HepG2 (cell line): ENCODE measurements at regions not wholly inside any gene's neighbourhood (a gene's known extent, or its start where the extent isn't known, plus 50 kb on each side); places are given as distances from the start of the nearest gene placed in this dataset.

Experiments
- CHD2 ChIP-seq: IDR thresholded peaks from 2 replicates; pipeline ENCODE4 v1.6.1; 2011; ENCODE audit warnings: low read depth, low read length, improper control_type of control experiment
- EZH2 ChIP-seq: conservative IDR thresholded peaks from 2 replicates; pipeline ENCODE4 v1.6.1; 2012; ENCODE audit warnings: mild to moderate bottlenecking, low read depth, low read length, moderate library complexity
- FOSL1 ChIP-seq: sonication (generic); formaldehyde crosslinking; IDR thresholded peaks from 2 replicates; pipeline ENCODE4 v1.9.0; 2021; ENCODE audit warnings: missing genetic modification reagents, borderline replicate concordance
- HMG20A ChIP-seq: IDR thresholded peaks from 2 replicates; pipeline ENCODE4 v1.6.1; 2016; ENCODE audit warnings: borderline replicate concordance
- HOXA9 ChIP-seq: sonication (generic); formaldehyde crosslinking; IDR thresholded peaks from 2 replicates; pipeline ENCODE4 v1.8.1; 2022; ENCODE audit warnings: missing genetic modification reagents, mild to moderate bottlenecking, moderate library complexity, borderline replicate concordance
- MXI1 ChIP-seq: IDR thresholded peaks from 3 replicates; pipeline ENCODE4 v1.6.1; 2012; ENCODE audit warnings: low read depth, low read length, inconsistent platforms, borderline replicate concordance
- ZNF24 ChIP-seq: fragments of 450-650 bp; IDR thresholded peaks from 2 replicates; pipeline ENCODE4 v1.6.1; 2017; ENCODE audit warnings: antibody characterized with exemption, mild to moderate bottlenecking
- TF ChIP-seq, protein P1 (sequence below): sonication (generic); formaldehyde crosslinking; IDR thresholded peaks from 2 replicates; pipeline ENCODE4 v1.4.0; 2020; ENCODE audit warnings: missing genetic modification reagents, borderline replicate concordance
- TF ChIP-seq, protein P2 (sequence below): sonication (generic); formaldehyde crosslinking; IDR thresholded peaks from 2 replicates; pipeline ENCODE4 v1.4.0; 2020; ENCODE audit warnings: missing genetic modification reagents
- TF ChIP-seq, protein P3 (sequence below): sonication (generic); formaldehyde crosslinking; IDR thresholded peaks from 2 replicates; pipeline ENCODE4 v1.5.1; 2020; ENCODE audit warnings: missing genetic modification reagents, mild to moderate bottlenecking, borderline replicate concordance
- TF ChIP-seq, protein P4 (sequence below): sonication (generic); formaldehyde crosslinking; IDR thresholded peaks from 2 replicates; pipeline ENCODE4 v1.4.0; 2020; ENCODE audit warnings: missing genetic modification reagents, borderline replicate concordance
- TF ChIP-seq, protein P5 (sequence below): sonication (generic); formaldehyde crosslinking; IDR thresholded peaks from 2 replicates; pipeline ENCODE4 v1.5.0; 2020; ENCODE audit warnings: mild to moderate bottlenecking, missing genetic modification reagents, moderate library complexity
- TF ChIP-seq, protein P6 (sequence below), 2 experiments: IDR thresholded peaks; 2 replicates each; pipeline ENCODE4 v1.6.1; 2011 to 2012; ENCODE audit warnings: low read length in 2 of 2, borderline replicate concordance in 1 of 2, low read depth in 1 of 2, mild to moderate bottlenecking in 1 of 2, moderate library complexity in 1 of 2

DNA sequence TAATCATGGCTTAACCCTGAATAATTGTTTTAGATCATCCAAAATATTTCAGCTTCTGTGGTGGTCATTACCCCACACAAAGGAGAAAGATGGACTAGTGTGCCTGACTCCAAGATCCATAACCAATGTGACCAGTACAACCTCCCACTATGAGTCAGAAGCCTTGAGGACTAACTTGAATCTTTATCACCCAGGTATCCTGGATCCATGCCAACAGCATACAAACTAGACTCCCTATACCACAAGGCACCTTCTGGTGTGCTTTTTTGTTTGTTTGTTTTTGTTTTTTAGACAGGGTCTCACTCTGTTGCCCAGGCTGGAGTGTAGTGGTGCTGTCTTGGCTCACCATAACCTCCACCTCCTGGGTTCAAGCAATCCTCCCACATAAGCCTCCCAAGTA lies 317.7 kb downstream of the VPS13C start:
- TF ChIP-seq, protein P1, sequence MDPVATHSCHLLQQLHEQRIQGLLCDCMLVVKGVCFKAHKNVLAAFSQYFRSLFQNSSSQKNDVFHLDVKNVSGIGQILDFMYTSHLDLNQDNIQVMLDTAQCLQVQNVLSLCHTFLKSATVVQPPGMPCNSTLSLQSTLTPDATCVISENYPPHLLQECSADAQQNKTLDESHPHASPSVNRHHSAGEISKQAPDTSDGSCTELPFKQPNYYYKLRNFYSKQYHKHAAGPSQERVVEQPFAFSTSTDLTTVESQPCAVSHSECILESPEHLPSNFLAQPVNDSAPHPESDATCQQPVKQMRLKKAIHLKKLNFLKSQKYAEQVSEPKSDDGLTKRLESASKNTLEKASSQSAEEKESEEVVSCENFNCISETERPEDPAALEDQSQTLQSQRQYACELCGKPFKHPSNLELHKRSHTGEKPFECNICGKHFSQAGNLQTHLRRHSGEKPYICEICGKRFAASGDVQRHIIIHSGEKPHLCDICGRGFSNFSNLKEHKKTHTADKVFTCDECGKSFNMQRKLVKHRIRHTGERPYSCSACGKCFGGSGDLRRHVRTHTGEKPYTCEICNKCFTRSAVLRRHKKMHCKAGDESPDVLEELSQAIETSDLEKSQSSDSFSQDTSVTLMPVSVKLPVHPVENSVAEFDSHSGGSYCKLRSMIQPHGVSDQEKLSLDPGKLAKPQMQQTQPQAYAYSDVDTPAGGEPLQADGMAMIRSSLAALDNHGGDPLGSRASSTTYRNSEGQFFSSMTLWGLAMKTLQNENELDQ (CRISPR knock-in tag), result no peak
- TF ChIP-seq, protein P2, sequence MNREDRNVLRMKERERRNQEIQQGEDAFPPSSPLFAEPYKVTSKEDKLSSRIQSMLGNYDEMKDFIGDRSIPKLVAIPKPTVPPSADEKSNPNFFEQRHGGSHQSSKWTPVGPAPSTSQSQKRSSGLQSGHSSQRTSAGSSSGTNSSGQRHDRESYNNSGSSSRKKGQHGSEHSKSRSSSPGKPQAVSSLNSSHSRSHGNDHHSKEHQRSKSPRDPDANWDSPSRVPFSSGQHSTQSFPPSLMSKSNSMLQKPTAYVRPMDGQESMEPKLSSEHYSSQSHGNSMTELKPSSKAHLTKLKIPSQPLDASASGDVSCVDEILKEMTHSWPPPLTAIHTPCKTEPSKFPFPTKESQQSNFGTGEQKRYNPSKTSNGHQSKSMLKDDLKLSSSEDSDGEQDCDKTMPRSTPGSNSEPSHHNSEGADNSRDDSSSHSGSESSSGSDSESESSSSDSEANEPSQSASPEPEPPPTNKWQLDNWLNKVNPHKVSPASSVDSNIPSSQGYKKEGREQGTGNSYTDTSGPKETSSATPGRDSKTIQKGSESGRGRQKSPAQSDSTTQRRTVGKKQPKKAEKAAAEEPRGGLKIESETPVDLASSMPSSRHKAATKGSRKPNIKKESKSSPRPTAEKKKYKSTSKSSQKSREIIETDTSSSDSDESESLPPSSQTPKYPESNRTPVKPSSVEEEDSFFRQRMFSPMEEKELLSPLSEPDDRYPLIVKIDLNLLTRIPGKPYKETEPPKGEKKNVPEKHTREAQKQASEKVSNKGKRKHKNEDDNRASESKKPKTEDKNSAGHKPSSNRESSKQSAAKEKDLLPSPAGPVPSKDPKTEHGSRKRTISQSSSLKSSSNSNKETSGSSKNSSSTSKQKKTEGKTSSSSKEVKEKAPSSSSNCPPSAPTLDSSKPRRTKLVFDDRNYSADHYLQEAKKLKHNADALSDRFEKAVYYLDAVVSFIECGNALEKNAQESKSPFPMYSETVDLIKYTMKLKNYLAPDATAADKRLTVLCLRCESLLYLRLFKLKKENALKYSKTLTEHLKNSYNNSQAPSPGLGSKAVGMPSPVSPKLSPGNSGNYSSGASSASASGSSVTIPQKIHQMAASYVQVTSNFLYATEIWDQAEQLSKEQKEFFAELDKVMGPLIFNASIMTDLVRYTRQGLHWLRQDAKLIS (CRISPR knock-in tag), result no peak
- TF ChIP-seq HOXA9 (no peak), ZNF24 (no peak), MXI1 (no peak), EZH2 (no peak), HMG20A (CRISPR knock-in tag) (no peak), FOSL1 (no peak), CHD2 (no peak)
- TF ChIP-seq, protein P3, sequence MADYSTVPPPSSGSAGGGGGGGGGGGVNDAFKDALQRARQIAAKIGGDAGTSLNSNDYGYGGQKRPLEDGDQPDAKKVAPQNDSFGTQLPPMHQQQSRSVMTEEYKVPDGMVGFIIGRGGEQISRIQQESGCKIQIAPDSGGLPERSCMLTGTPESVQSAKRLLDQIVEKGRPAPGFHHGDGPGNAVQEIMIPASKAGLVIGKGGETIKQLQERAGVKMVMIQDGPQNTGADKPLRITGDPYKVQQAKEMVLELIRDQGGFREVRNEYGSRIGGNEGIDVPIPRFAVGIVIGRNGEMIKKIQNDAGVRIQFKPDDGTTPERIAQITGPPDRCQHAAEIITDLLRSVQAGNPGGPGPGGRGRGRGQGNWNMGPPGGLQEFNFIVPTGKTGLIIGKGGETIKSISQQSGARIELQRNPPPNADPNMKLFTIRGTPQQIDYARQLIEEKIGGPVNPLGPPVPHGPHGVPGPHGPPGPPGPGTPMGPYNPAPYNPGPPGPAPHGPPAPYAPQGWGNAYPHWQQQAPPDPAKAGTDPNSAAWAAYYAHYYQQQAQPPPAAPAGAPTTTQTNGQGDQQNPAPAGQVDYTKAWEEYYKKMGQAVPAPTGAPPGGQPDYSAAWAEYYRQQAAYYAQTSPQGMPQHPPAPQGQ (CRISPR knock-in tag), result no peak
- TF ChIP-seq, protein P4, sequence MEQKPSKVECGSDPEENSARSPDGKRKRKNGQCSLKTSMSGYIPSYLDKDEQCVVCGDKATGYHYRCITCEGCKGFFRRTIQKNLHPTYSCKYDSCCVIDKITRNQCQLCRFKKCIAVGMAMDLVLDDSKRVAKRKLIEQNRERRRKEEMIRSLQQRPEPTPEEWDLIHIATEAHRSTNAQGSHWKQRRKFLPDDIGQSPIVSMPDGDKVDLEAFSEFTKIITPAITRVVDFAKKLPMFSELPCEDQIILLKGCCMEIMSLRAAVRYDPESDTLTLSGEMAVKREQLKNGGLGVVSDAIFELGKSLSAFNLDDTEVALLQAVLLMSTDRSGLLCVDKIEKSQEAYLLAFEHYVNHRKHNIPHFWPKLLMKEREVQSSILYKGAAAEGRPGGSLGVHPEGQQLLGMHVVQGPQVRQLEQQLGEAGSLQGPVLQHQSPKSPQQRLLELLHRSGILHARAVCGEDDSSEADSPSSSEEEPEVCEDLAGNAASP (CRISPR knock-in tag), result no peak
- TF ChIP-seq, protein P5, sequence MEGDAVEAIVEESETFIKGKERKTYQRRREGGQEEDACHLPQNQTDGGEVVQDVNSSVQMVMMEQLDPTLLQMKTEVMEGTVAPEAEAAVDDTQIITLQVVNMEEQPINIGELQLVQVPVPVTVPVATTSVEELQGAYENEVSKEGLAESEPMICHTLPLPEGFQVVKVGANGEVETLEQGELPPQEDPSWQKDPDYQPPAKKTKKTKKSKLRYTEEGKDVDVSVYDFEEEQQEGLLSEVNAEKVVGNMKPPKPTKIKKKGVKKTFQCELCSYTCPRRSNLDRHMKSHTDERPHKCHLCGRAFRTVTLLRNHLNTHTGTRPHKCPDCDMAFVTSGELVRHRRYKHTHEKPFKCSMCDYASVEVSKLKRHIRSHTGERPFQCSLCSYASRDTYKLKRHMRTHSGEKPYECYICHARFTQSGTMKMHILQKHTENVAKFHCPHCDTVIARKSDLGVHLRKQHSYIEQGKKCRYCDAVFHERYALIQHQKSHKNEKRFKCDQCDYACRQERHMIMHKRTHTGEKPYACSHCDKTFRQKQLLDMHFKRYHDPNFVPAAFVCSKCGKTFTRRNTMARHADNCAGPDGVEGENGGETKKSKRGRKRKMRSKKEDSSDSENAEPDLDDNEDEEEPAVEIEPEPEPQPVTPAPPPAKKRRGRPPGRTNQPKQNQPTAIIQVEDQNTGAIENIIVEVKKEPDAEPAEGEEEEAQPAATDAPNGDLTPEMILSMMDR, result no peak
- TF ChIP-seq, protein P6, sequence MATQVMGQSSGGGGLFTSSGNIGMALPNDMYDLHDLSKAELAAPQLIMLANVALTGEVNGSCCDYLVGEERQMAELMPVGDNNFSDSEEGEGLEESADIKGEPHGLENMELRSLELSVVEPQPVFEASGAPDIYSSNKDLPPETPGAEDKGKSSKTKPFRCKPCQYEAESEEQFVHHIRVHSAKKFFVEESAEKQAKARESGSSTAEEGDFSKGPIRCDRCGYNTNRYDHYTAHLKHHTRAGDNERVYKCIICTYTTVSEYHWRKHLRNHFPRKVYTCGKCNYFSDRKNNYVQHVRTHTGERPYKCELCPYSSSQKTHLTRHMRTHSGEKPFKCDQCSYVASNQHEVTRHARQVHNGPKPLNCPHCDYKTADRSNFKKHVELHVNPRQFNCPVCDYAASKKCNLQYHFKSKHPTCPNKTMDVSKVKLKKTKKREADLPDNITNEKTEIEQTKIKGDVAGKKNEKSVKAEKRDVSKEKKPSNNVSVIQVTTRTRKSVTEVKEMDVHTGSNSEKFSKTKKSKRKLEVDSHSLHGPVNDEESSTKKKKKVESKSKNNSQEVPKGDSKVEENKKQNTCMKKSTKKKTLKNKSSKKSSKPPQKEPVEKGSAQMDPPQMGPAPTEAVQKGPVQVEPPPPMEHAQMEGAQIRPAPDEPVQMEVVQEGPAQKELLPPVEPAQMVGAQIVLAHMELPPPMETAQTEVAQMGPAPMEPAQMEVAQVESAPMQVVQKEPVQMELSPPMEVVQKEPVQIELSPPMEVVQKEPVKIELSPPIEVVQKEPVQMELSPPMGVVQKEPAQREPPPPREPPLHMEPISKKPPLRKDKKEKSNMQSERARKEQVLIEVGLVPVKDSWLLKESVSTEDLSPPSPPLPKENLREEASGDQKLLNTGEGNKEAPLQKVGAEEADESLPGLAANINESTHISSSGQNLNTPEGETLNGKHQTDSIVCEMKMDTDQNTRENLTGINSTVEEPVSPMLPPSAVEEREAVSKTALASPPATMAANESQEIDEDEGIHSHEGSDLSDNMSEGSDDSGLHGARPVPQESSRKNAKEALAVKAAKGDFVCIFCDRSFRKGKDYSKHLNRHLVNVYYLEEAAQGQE (IDR thresholded peaks at IDR 0.05; ENCODE audit: borderline replicate concordance in 1 of 2, low read depth in 1 of 2, low read length in 2 of 2), result no peak
